HT-29 (cell line): ENCODE measurements at regions not wholly inside any gene's neighbourhood (a gene's known extent, or its start where the extent isn't known, plus 50 kb on each side); places are given as distances from the start of the nearest gene placed in this dataset.

ENCODE experiments used
- DNase-seq: peaks from one replicate; pipeline ENCODE4 v3.0.0-alpha.2; 2015; ENCODE audit warnings: low spot score

- DNase-seq: no peak
These were observed 87.7 kb upstream of the AKIP1 start for GRCh38 chr11:8823174-8823742.

- DNase-seq: no peak
These were observed 84.7 kb upstream of the AKIP1 start for GRCh38 chr11:8826139-8826786.

GRCh38 chr11:8826901-8827560 is 84.0 kb upstream of the AKIP1 start:
- no peak for DNase-seq

GRCh38 chr11:8828046-8828445 is 82.9 kb upstream of the AKIP1 start:
- DNase-seq: no peak

- DNase-seq: no peak
These were observed 82.2 kb upstream of the AKIP1 start for GRCh38 chr11:8828580-8829361.

- DNase-seq: no peak
These were observed 81.4 kb upstream of the AKIP1 start for GRCh38 chr11:8829556-8829955.

- no peak for DNase-seq
These were observed 80.3 kb upstream of the AKIP1 start for GRCh38 chr11:8830641-8831040.

GRCh38 chr11:8831861-8832260 is 79.1 kb upstream of the AKIP1 start:
- no peak for DNase-seq

GRCh38 chr11:8832571-8833260 is 78.3 kb upstream of the AKIP1 start:
- DNase-seq: no peak

GRCh38 chr11:8833568-8834315 is 77.2 kb upstream of the AKIP1 start:
- DNase-seq: no peak

- no peak for DNase-seq
These were observed 76.6 kb upstream of the AKIP1 start for GRCh38 chr11:8834379-8834778.

- DNase-seq: no peak
These were observed 72.7 kb upstream of the AKIP1 start for GRCh38 chr11:8838248-8838647.

- DNase-seq: no peak
These were observed 71.6 kb upstream of the AKIP1 start for GRCh38 chr11:8839306-8839956.

- peak; percentile 29 for DNase-seq
These were observed 70.7 kb upstream of the AKIP1 start for GRCh38 chr11:8839957-8840945.

- DNase-seq: no peak
These were observed 69.1 kb upstream of the AKIP1 start for GRCh38 chr11:8841899-8842298.

- no peak for DNase-seq
These were observed 52.2 kb upstream of the AKIP1 start for GRCh38 chr11:8858808-8859207.
